Nephron progenitor cell (in vitro differentiated cells): ENCODE measurements at regions not wholly inside any gene's neighbourhood (a gene's known extent, or its start where the extent isn't known, plus 50 kb on each side); places are given as distances from the start of the nearest gene placed in this dataset.

Experiments used
- DNase-seq: peaks from one replicate; pipeline ENCODE4 v3.0.0; 2021
- H3K27ac Mint-ChIP-seq: 2 replicates; pipeline ENCODE4 v1.8.0; 2021; ENCODE audit warnings: mild to moderate bottlenecking, moderate library complexity, mixed read lengths
- H3K27me3 Mint-ChIP-seq: 2 replicates; pipeline ENCODE4 v1.8.0; 2021; ENCODE audit warnings: mild to moderate bottlenecking, low read depth, mixed read lengths; ENCODE audit not compliant: poor library complexity
- H3K36me3 Mint-ChIP-seq: 2 replicates; pipeline ENCODE4 v1.8.0; 2021; ENCODE audit warnings: low read depth, mixed read lengths
- H3K4me1 Mint-ChIP-seq: 2 replicates; pipeline ENCODE4 v1.8.0; 2021; ENCODE audit warnings: mixed read lengths
- H3K4me3 Mint-ChIP-seq: 2 replicates; pipeline ENCODE4 v1.8.0; 2021; ENCODE audit warnings: mild to moderate bottlenecking, moderate library complexity, mixed read lengths
- H3K9me3 Mint-ChIP-seq: 2 replicates; pipeline ENCODE4 v1.8.0; 2021; ENCODE audit warnings: mild to moderate bottlenecking, moderate library complexity, mixed read lengths
- TF ChIP-seq, protein P1 (sequence below): fragments of 200-600 bp; sonication (generic); IDR thresholded peaks from 2 replicates; pipeline ENCODE4 v1.5.0; 2021; ENCODE audit warnings: antibody characterized with exemption

GRCh38 chr2:65917986-65918385 is 485.6 kb upstream of the SPRED2 start:
- peaks cover 9% of the 10 kb centered on the region for H3K27me3 Mint-ChIP-seq
- peaks cover 51% of the 10 kb centered on the region for H3K4me1 Mint-ChIP-seq
- no peaks in the 10 kb centered on the region for H3K9me3 Mint-ChIP-seq
- H3K4me3 Mint-ChIP-seq, result no peak overlapping the region
- H3K27ac Mint-ChIP-seq, result no peak overlapping the region
- no peaks in the 10 kb centered on the region for H3K36me3 Mint-ChIP-seq
- DNase-seq, result no peak
- TF ChIP-seq, protein P1, sequence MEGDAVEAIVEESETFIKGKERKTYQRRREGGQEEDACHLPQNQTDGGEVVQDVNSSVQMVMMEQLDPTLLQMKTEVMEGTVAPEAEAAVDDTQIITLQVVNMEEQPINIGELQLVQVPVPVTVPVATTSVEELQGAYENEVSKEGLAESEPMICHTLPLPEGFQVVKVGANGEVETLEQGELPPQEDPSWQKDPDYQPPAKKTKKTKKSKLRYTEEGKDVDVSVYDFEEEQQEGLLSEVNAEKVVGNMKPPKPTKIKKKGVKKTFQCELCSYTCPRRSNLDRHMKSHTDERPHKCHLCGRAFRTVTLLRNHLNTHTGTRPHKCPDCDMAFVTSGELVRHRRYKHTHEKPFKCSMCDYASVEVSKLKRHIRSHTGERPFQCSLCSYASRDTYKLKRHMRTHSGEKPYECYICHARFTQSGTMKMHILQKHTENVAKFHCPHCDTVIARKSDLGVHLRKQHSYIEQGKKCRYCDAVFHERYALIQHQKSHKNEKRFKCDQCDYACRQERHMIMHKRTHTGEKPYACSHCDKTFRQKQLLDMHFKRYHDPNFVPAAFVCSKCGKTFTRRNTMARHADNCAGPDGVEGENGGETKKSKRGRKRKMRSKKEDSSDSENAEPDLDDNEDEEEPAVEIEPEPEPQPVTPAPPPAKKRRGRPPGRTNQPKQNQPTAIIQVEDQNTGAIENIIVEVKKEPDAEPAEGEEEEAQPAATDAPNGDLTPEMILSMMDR, result no peak

GRCh38 chr2:65916785-65917295 is 484.4 kb upstream of the SPRED2 start:
- TF ChIP-seq, protein P1, result no peak
- Mint-ChIP-seq H3K27ac (no peak overlapping the region), H3K36me3 (no peaks in the 10 kb centered on the region), H3K4me3 (no peak overlapping the region), H3K9me3 (no peaks in the 10 kb centered on the region), H3K27me3 (peaks cover 6% of the 10 kb centered on the region), H3K4me1 (peaks cover 48% of the 10 kb centered on the region)
- no peak for DNase-seq

DNA sequence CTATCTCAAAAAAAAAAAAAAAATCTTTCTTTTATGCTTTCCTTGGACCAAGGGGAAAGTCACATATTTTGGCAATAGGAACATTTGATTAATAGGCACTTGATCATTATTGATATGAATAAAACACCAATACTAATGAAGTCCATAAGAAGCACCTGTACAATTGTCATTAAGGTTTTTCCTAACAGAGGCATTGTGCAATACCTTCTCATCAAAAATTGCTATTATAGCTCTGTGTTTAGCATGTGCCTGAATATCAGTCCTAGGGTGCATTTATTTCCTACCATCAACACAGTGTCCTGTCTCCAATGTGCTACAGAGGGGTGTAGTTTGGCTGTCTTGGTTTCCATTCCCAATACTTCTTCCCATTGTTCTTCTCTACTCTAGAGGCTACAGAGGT is 483.8 kb upstream of the SPRED2 start:
- peaks cover 4% of the 10 kb centered on the region for H3K27me3 Mint-ChIP-seq

GRCh38 chr2:65915273-65915672 is 482.9 kb upstream of the SPRED2 start:
- Mint-ChIP-seq H3K36me3 (no peaks in the 10 kb centered on the region), H3K9me3 (no peaks in the 10 kb centered on the region), H3K27ac (no peak overlapping the region), H3K27me3 (peaks cover 4% of the 10 kb centered on the region), H3K4me3 (no peak overlapping the region), H3K4me1 (peaks cover 32% of the 10 kb centered on the region)
- no peak for DNase-seq
- TF ChIP-seq, protein P1, result no peak

More for the DNA sequence above, 483.8 kb upstream of the SPRED2 start:
- TF ChIP-seq, protein P1, result no peak
- DNase-seq, result no peak
- Mint-ChIP-seq H3K36me3 (no peaks in the 10 kb centered on the region), H3K9me3 (no peaks in the 10 kb centered on the region), H3K27ac (no peak overlapping the region), H3K4me3 (no peak overlapping the region), H3K4me1 (peaks cover 42% of the 10 kb centered on the region)

DNA sequence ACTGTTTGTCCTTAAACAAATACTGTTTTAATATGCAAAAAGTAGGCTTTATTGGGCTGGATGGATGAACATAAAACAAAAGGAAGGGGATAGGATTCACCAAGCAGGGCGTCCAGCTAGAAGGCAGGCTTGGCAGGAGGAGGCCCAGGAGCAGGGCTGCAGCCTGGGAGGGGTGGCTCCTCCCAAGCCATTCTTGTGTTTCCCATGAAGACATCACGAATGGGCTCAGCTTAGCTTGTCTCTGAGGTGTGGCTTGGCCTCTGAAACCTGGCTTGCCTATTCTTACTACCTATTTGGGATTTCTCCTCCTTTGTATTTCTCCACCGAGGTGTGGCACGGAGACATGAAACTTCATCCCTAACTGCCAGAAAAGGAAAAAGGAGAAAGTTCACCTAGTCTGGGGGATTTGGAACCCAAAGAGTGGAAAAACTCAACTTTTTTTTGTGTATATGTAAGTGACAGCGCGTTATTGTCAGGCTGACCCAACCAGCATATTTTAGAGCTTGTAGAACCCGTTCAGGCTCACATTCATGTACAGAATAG is 481.9 kb upstream of the SPRED2 start:
- Mint-ChIP-seq H3K4me3 (no peak overlapping the region), H3K27me3 (peaks cover 4% of the 10 kb centered on the region), H3K36me3 (no peaks in the 10 kb centered on the region), H3K4me1 (peaks cover 23% of the 10 kb centered on the region), H3K27ac (no peak overlapping the region), H3K9me3 (no peaks in the 10 kb centered on the region)
- TF ChIP-seq, protein P1, result no peak
- DNase-seq, result no peak

- Mint-ChIP-seq H3K4me1 (peaks cover 18% of the 10 kb centered on the region), H3K27me3 (peaks cover 4% of the 10 kb centered on the region), H3K4me3 (no peak overlapping the region), H3K36me3 (no peaks in the 10 kb centered on the region), H3K9me3 (no peaks in the 10 kb centered on the region), H3K27ac (no peak overlapping the region)
- TF ChIP-seq, protein P1, result no peak
- no peak for DNase-seq
Observed at GRCh38 chr2:65913813-65914212, 481.4 kb upstream of the SPRED2 start.
